Activated naive CD8-positive, alpha-beta T cell treated with anti-CD3 and anti-CD28 coated beads, Interleukin-2, amount 10 ng/mL, durations not matched to agents 7 days and 5 days (primary cell): ENCODE measurements at regions not wholly inside any gene's neighbourhood (a gene's known extent, or its start where the extent isn't known, plus 50 kb on each side); places are given as distances from the start of the nearest gene placed in this dataset.

ENCODE experiments used
- ATAC-seq: fragments of 150-1000 bp; cut with Tn5 transposase; one replicate; pipeline ENCODE4 v1.10.0; 2021; ENCODE audit warnings: low read depth, moderate library complexity
- POLR2A ChIA-PET: fragments of 350-600 bp; sonication (Branson Sonifier 250); formaldehyde crosslinking; loops from one replicate; lab custom pipeline; 2021; ENCODE audit warnings: antibody characterized with exemption; lab: Charles Lee
- DNase-seq: peaks from one replicate; pipeline ENCODE4 v3.0.0; 2021
- H3K27ac Mint-ChIP-seq: one replicate; pipeline ENCODE4 v1.8.0; 2022; ENCODE audit warnings: mild to moderate bottlenecking, mixed read lengths
- H3K27me3 Mint-ChIP-seq: one replicate; pipeline ENCODE4 v1.8.0; 2022; ENCODE audit warnings: mild to moderate bottlenecking, moderate library complexity, mixed read lengths
- H3K36me3 Mint-ChIP-seq: one replicate; pipeline ENCODE4 v1.8.0; 2021; ENCODE audit warnings: mild to moderate bottlenecking, mixed read lengths
- H3K4me1 Mint-ChIP-seq: one replicate; pipeline ENCODE4 v1.8.0; 2021; ENCODE audit warnings: mixed read lengths
- H3K4me3 Mint-ChIP-seq: one replicate; pipeline ENCODE4 v1.8.0; 2022; ENCODE audit warnings: mild to moderate bottlenecking, moderate library complexity, mixed read lengths
- H3K9me3 Mint-ChIP-seq: one replicate; pipeline ENCODE4 v1.8.0; 2021; ENCODE audit warnings: mixed read lengths

- Mint-ChIP-seq H3K36me3 (peaks cover 1% of the 10 kb centered on the region), H3K9me3 (no peaks in the 10 kb centered on the region), H3K27ac (no peak overlapping the region), H3K4me1 (peaks cover 6% of the 10 kb centered on the region), H3K27me3 (no peaks in the 10 kb centered on the region), H3K4me3 (no peak overlapping the region)
- POLR2A ChIA-PET, result no interaction called here
- ATAC-seq (no peak), DNase-seq (no peak)
Observed at GRCh38 chr5:56503929-56504328, 270.8 kb upstream of the ANKRD55 start.

- Mint-ChIP-seq H3K4me3 (no peak overlapping the region), H3K27ac (no peak overlapping the region), H3K4me1 (peaks cover 6% of the 10 kb centered on the region), H3K36me3 (peaks cover 1% of the 10 kb centered on the region), H3K27me3 (no peaks in the 10 kb centered on the region), H3K9me3 (no peaks in the 10 kb centered on the region)
- ATAC-seq, result no peak
- POLR2A ChIA-PET, result no interaction called here
- no peak for DNase-seq
Observed at GRCh38 chr5:56501781-56502557, 268.8 kb upstream of the ANKRD55 start.

GRCh38 chr5:56499901-56500300 lies 266.8 kb upstream of the ANKRD55 start:
- ATAC-seq, result no peak
- Mint-ChIP-seq H3K4me1 (peaks cover 7% of the 10 kb centered on the region), H3K4me3 (no peak overlapping the region), H3K9me3 (no peaks in the 10 kb centered on the region), H3K27ac (no peak overlapping the region), H3K27me3 (peaks cover 4% of the 10 kb centered on the region), H3K36me3 (peaks cover 1% of the 10 kb centered on the region)
- POLR2A ChIA-PET, result no interaction called here
- DNase-seq, result no peak

GRCh38 chr5:56499491-56499890 lies 266.4 kb upstream of the ANKRD55 start:
- POLR2A ChIA-PET, result no interaction called here
- Mint-ChIP-seq H3K9me3 (no peaks in the 10 kb centered on the region), H3K27me3 (peaks cover 4% of the 10 kb centered on the region), H3K4me3 (no peak overlapping the region), H3K27ac (no peak overlapping the region), H3K4me1 (peaks cover 7% of the 10 kb centered on the region), H3K36me3 (peaks cover 1% of the 10 kb centered on the region)
- ATAC-seq (no peak), DNase-seq (no peak)

GRCh38 chr5:56498759-56499395 lies 265.7 kb upstream of the ANKRD55 start:
- Mint-ChIP-seq H3K36me3 (peaks cover 1% of the 10 kb centered on the region), H3K27ac (no peak overlapping the region), H3K4me1 (peaks cover 7% of the 10 kb centered on the region), H3K4me3 (no peak overlapping the region), H3K9me3 (no peaks in the 10 kb centered on the region), H3K27me3 (peaks cover 4% of the 10 kb centered on the region)
- no peak for DNase-seq
- POLR2A ChIA-PET, result no interaction called here
- ATAC-seq, result no peak

- no peak for DNase-seq
- peaks cover 4% of the 10 kb centered on the region for H3K27me3 Mint-ChIP-seq
- no peak overlapping the region for H3K4me3 Mint-ChIP-seq
- ATAC-seq, result no peak
- POLR2A ChIA-PET, result no interaction called here
- peaks cover 2% of the 10 kb centered on the region for H3K4me1 Mint-ChIP-seq
- no peak overlapping the region for H3K27ac Mint-ChIP-seq
- H3K36me3 Mint-ChIP-seq, result peaks cover 1% of the 10 kb centered on the region
- H3K9me3 Mint-ChIP-seq, result no peaks in the 10 kb centered on the region
Observed at GRCh38 chr5:56496581-56497063, 263.5 kb upstream of the ANKRD55 start.

- Mint-ChIP-seq H3K9me3 (no peaks in the 10 kb centered on the region), H3K27ac (no peak overlapping the region), H3K4me1 (peaks cover 2% of the 10 kb centered on the region), H3K4me3 (no peak overlapping the region), H3K36me3 (no peaks in the 10 kb centered on the region), H3K27me3 (peaks cover 4% of the 10 kb centered on the region)
- DNase-seq (no peak), ATAC-seq (no peak)
- POLR2A ChIA-PET, result no interaction called here
Observed at GRCh38 chr5:56494300-56494731, 261.2 kb upstream of the ANKRD55 start.

GRCh38 chr5:56493766-56494165 lies 260.6 kb upstream of the ANKRD55 start:
- DNase-seq, result no peak
- POLR2A ChIA-PET, result no interaction called here
- Mint-ChIP-seq H3K27ac (no peak overlapping the region), H3K27me3 (peaks cover 4% of the 10 kb centered on the region), H3K4me1 (peaks cover 2% of the 10 kb centered on the region), H3K9me3 (no peaks in the 10 kb centered on the region), H3K4me3 (no peak overlapping the region), H3K36me3 (no peaks in the 10 kb centered on the region)
- no peak for ATAC-seq

- no peak for ATAC-seq
- H3K4me3 Mint-ChIP-seq, result no peak overlapping the region
- peaks cover 2% of the 10 kb centered on the region for H3K4me1 Mint-ChIP-seq
- DNase-seq, result no peak
- H3K9me3 Mint-ChIP-seq, result no peaks in the 10 kb centered on the region
- POLR2A ChIA-PET, result no interaction called here
- no peaks in the 10 kb centered on the region for H3K36me3 Mint-ChIP-seq
- H3K27me3 Mint-ChIP-seq, result peaks cover 4% of the 10 kb centered on the region
- H3K27ac Mint-ChIP-seq, result no peak overlapping the region
Observed at GRCh38 chr5:56493308-56493707, 260.2 kb upstream of the ANKRD55 start.

GRCh38 chr5:56492812-56493211 lies 259.7 kb upstream of the ANKRD55 start:
- no peak overlapping the region for H3K27ac Mint-ChIP-seq
- peaks cover 4% of the 10 kb centered on the region for H3K27me3 Mint-ChIP-seq
- DNase-seq (no peak), ATAC-seq (no peak)
- no peaks in the 10 kb centered on the region for H3K36me3 Mint-ChIP-seq
- H3K9me3 Mint-ChIP-seq, result no peaks in the 10 kb centered on the region
- H3K4me1 Mint-ChIP-seq, result peaks cover 2% of the 10 kb centered on the region
- no peak overlapping the region for H3K4me3 Mint-ChIP-seq
- POLR2A ChIA-PET, result no interaction called here

- no peaks in the 10 kb centered on the region for H3K4me1 Mint-ChIP-seq
Observed at GRCh38 chr5:56490971-56491468, 257.9 kb upstream of the ANKRD55 start.

GRCh38 chr5:56489272-56489671 lies 256.1 kb upstream of the ANKRD55 start:
- Mint-ChIP-seq H3K27ac (no peak overlapping the region), H3K27me3 (no peaks in the 10 kb centered on the region), H3K9me3 (no peaks in the 10 kb centered on the region), H3K4me1 (no peaks in the 10 kb centered on the region), H3K36me3 (no peaks in the 10 kb centered on the region), H3K4me3 (no peak overlapping the region)
- POLR2A ChIA-PET, result no interaction called here
- DNase-seq (no peak), ATAC-seq (no peak)

More at GRCh38 chr5:56490971-56491468, 257.9 kb upstream of the ANKRD55 start:
- H3K27ac Mint-ChIP-seq, result no peak overlapping the region
- H3K4me3 Mint-ChIP-seq, result no peak overlapping the region
- peaks cover 4% of the 10 kb centered on the region for H3K27me3 Mint-ChIP-seq
- DNase-seq (no peak), ATAC-seq (no peak)
- POLR2A ChIA-PET, result no interaction called here
- no peaks in the 10 kb centered on the region for H3K9me3 Mint-ChIP-seq
- H3K36me3 Mint-ChIP-seq, result no peaks in the 10 kb centered on the region

GRCh38 chr5:56487528-56488115 lies 254.5 kb upstream of the ANKRD55 start:
- no peaks in the 10 kb centered on the region for H3K4me1 Mint-ChIP-seq
- no peaks in the 10 kb centered on the region for H3K36me3 Mint-ChIP-seq
- H3K9me3 Mint-ChIP-seq, result no peaks in the 10 kb centered on the region
- no peak overlapping the region for H3K4me3 Mint-ChIP-seq
- POLR2A ChIA-PET, result no interaction called here
- H3K27me3 Mint-ChIP-seq, result peaks cover 3% of the 10 kb centered on the region
- DNase-seq (no peak), ATAC-seq (no peak)
- H3K27ac Mint-ChIP-seq, result no peak overlapping the region
